GM23338 (cell line): ENCODE measurements at regions not wholly inside any gene's neighbourhood (a gene's known extent, or its start where the extent isn't known, plus 50 kb on each side); places are given as distances from the start of the nearest gene placed in this dataset.

Experiments
- ATAC-seq: fragments of 200-7000 bp; cut with Tn5 transposase; 3 replicates; pipeline ENCODE4 v1.9.1; 2020
- DNase-seq: peaks from one replicate; pipeline ENCODE4 v3.0.0-alpha.2; 2015; ENCODE audit warnings: low spot score
- H2AFZ ChIP-seq: fragments of 200-600 bp; sonication (generic); 2 replicates; pipeline ENCODE4 v1.8.0; 2016; ENCODE audit warnings: antibody characterized with exemption, mild to moderate bottlenecking, moderate library complexity
- H3F3A ChIP-seq: fragments of 200-600 bp; sonication (generic); replicated peaks from 2 replicates; pipeline ENCODE4 v1.8.0; 2017; ENCODE audit warnings: antibody characterized with exemption, mixed run types, low read depth
- H3K27ac ChIP-seq: fragments of 200-600 bp; sonication (generic); 2 replicates; pipeline ENCODE4 v1.6.1; 2016; ENCODE audit warnings: low read depth
- H3K27me3 ChIP-seq: fragments of 200-600 bp; sonication (generic); 2 replicates; pipeline ENCODE4 v1.8.0; 2016; ENCODE audit warnings: mild to moderate bottlenecking, mixed run types, moderate library complexity; ENCODE audit not compliant: insufficient read depth
- H3K36me3 ChIP-seq: fragments of 200-600 bp; sonication (generic); 2 replicates; pipeline ENCODE4 v1.8.0; 2016; ENCODE audit warnings: mild to moderate bottlenecking; ENCODE audit not compliant: insufficient read depth
- H3K4me1 ChIP-seq: fragments of 200-600 bp; sonication (generic); 2 replicates; pipeline ENCODE4 v1.8.0; 2016; ENCODE audit warnings: mild to moderate bottlenecking, moderate library complexity; ENCODE audit not compliant: insufficient read depth
- H3K4me2 ChIP-seq: fragments of 200-600 bp; sonication (generic); 2 replicates; pipeline ENCODE4 v1.7.1; 2017; ENCODE audit warnings: mixed run types
- H3K4me3 ChIP-seq: fragments of 200-600 bp; sonication (generic); 2 replicates; pipeline ENCODE4 v1.6.1; 2016; ENCODE audit warnings: mixed run types
- H3K79me2 ChIP-seq: fragments of 200-600 bp; sonication (generic); replicated peaks from 2 replicates; pipeline ENCODE4 v1.8.0; 2017; ENCODE audit warnings: mild to moderate bottlenecking; ENCODE audit not compliant: insufficient read depth
- H3K9me2 ChIP-seq: fragments of 200-600 bp; sonication (generic); 2 replicates; pipeline ENCODE4 v1.8.0; 2017; ENCODE audit not compliant: insufficient read depth
- H4K20me1 ChIP-seq: fragments of 200-600 bp; sonication (generic); replicated peaks from 2 replicates; pipeline ENCODE4 v1.8.0; 2017; ENCODE audit warnings: mild to moderate bottlenecking; ENCODE audit not compliant: insufficient read depth
- H3K27ac Mint-ChIP-seq: 2 replicates; pipeline ENCODE4 v1.8.0; 2020; ENCODE audit warnings: inconsistent platforms, mild to moderate bottlenecking, moderate library complexity, mixed read lengths
- H3K27me3 Mint-ChIP-seq: 3 replicates; pipeline ENCODE4 v1.8.0; 2022; ENCODE audit warnings: low read depth, mild to moderate bottlenecking, moderate library complexity, mixed read lengths, inconsistent platforms; ENCODE audit not compliant: insufficient read depth, poor library complexity
- H3K36me3 Mint-ChIP-seq: 3 replicates; pipeline ENCODE4 v1.8.0; 2021; ENCODE audit warnings: low read depth, mild to moderate bottlenecking, inconsistent platforms, moderate library complexity, mixed read lengths
- H3K4me1 Mint-ChIP-seq: 3 replicates; pipeline ENCODE4 v1.8.0; 2020; ENCODE audit warnings: mild to moderate bottlenecking, inconsistent platforms, mixed read lengths
- H3K4me3 Mint-ChIP-seq: 3 replicates; pipeline ENCODE4 v1.8.0; 2021; ENCODE audit warnings: moderate library complexity, mild to moderate bottlenecking, inconsistent platforms, mixed read lengths
- H3K9me3 Mint-ChIP-seq: 3 replicates; pipeline ENCODE4 v1.8.0; 2020; ENCODE audit warnings: moderate library complexity, mild to moderate bottlenecking, inconsistent platforms, mixed read lengths
- CREB1 ChIP-seq: fragments of 250-450 bp; sonication (Bioruptor Pico); IDR thresholded peaks from 2 replicates; pipeline ENCODE4 v1.5.0; 2020; ENCODE audit warnings: low read depth, mild to moderate bottlenecking, moderate library complexity
- EZH2 ChIP-seq: fragments of 200-600 bp; sonication (generic); IDR thresholded peaks from one replicate; pipeline ENCODE4 v1.8.0; 2017; ENCODE audit warnings: antibody characterized with exemption, mild to moderate bottlenecking, low read depth; ENCODE audit not compliant: unreplicated experiment
- EZH2phosphoT487 ChIP-seq: fragments of 200-600 bp; sonication (generic); IDR thresholded peaks from one replicate; pipeline ENCODE4 v1.8.1; 2018; ENCODE audit warnings: antibody characterized with exemption; ENCODE audit not compliant: unreplicated experiment
- JUNB ChIP-seq: IDR thresholded peaks from one replicate; pipeline ENCODE4 v1.6.1; 2016; ENCODE audit warnings: antibody characterized with exemption; ENCODE audit not compliant: unreplicated experiment
- NANOG ChIP-seq: IDR thresholded peaks from 2 replicates; pipeline ENCODE4 v1.6.1; 2016; ENCODE audit warnings: antibody characterized with exemption, borderline replicate concordance
- STAT1 ChIP-seq: IDR thresholded peaks from one replicate; pipeline ENCODE4 v1.6.1; 2016; ENCODE audit warnings: antibody characterized with exemption; ENCODE audit not compliant: unreplicated experiment
- ZNF331 ChIP-seq: fragments of 250-450 bp; sonication (Bioruptor Pico); IDR thresholded peaks from 2 replicates; pipeline ENCODE4 v1.5.0; 2020; ENCODE audit warnings: low read depth, mild to moderate bottlenecking, moderate library complexity
- TF ChIP-seq, protein P1 (sequence below), 2 experiments: fragments of 200-600 bp in 1 of 2; sonication (generic) in 1 of 2; conservative IDR thresholded peaks; 2 replicates each; pipeline versions ENCODE4 v1.5.1 to v1.6.1; 2016 to 2017; ENCODE audit warnings: antibody characterized with exemption in 2 of 2, low read depth in 2 of 2, mild to moderate bottlenecking in 2 of 2, moderate library complexity in 1 of 2
- TF ChIP-seq, protein P2 (sequence below): IDR thresholded peaks from one replicate; pipeline ENCODE4 v1.6.1; 2018; ENCODE audit warnings: antibody characterized with exemption; ENCODE audit not compliant: unreplicated experiment
- TF ChIP-seq, protein P3 (sequence below): IDR thresholded peaks from 2 replicates; pipeline ENCODE4 v1.6.1; 2016; ENCODE audit warnings: antibody characterized with exemption

DNA sequence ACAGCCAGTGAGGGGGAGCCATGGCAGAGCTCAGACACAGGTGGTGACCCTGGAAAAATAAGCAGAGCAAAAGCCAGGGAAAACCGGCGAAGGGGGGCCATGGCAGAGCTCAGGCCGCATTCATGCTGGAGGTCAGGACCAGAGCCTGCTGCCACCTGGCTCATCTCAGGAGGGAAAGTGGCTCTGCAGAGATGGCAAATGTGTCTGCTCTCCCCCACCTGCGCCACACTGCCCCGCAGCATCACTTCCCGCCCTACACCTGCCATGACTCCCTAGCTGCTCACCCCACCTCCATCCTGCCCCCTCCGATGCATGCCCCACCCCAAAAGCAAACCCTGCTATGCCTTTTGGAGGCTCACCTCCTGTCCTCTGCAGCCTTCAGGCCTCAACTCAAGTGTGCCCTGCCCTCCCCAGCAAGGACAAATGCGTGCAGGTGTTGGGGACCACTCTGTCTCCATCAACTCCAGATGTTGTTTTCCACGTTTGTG, 123.2 kb upstream of the FGF3 start:
- no peak overlapping the region for H3K4me3 ChIP-seq
- H2AFZ ChIP-seq = no peak overlapping the region
- no peak for ATAC-seq
- peaks cover 6% of the 10 kb centered on the region; the same call in 1 of the 3 replicates for H3K4me1 Mint-ChIP-seq
- no peaks in the 10 kb centered on the region; the same call in 1 of the 2 replicates for H3K4me1 ChIP-seq
- H4K20me1 ChIP-seq = no peaks in the 10 kb centered on the region
- DNase-seq = no peak
- no peak overlapping the region for H3K4me3 Mint-ChIP-seq
- no peak overlapping the region for H3K27ac ChIP-seq
- H3F3A ChIP-seq = 0 out of 2 replicates have a peak, but pooled peaks cover 3% of the 10 kb centered on the region
- H3K27ac Mint-ChIP-seq = no peak overlapping the region
- H3K9me2 ChIP-seq = no peaks in the 10 kb centered on the region
- H3K36me3 ChIP-seq = no peaks in the 10 kb centered on the region
- H3K36me3 Mint-ChIP-seq = no peaks in the 10 kb centered on the region; the same call in 2 of the 3 replicates
- no peaks in the 10 kb centered on the region for H3K9me3 Mint-ChIP-seq
- peaks cover 3% of the 10 kb centered on the region for H3K27me3 Mint-ChIP-seq
- no peak overlapping the region for H3K4me2 ChIP-seq
- TF ChIP-seq JUNB = no peak
- TF ChIP-seq EZH2phosphoT487 = no peak
- no peak for TF ChIP-seq EZH2
- H3K79me2 ChIP-seq = no peaks in the 10 kb centered on the region
- H3K27me3 ChIP-seq = no peaks in the 10 kb centered on the region

- Histone ChIP-seq H3K36me3 (no peaks in the 10 kb centered on the region), H2AFZ (no peak overlapping the region), H3K27me3 (no peaks in the 10 kb centered on the region), H3K4me1 (no peaks in the 10 kb centered on the region; the same call in 1 of the 2 replicates), H3K4me3 (no peak overlapping the region), H3K27ac (no peak overlapping the region), H3K4me2 (no peak overlapping the region), H4K20me1 (no peaks in the 10 kb centered on the region), H3K79me2 (no peaks in the 10 kb centered on the region), H3K9me2 (no peaks in the 10 kb centered on the region), H3F3A (0 out of 2 replicates have a peak, but pooled peaks cover 3% of the 10 kb centered on the region)
- peaks cover 3% of the 10 kb centered on the region for H3K27me3 Mint-ChIP-seq
- H3K36me3 Mint-ChIP-seq = no peaks in the 10 kb centered on the region; the same call in 2 of the 3 replicates
- peak; percentile 62 for ATAC-seq
- DNase-seq = peak; percentile 51
- peaks cover 9% of the 10 kb centered on the region; the same call in 2 of the 3 replicates for H3K4me1 Mint-ChIP-seq
- TF ChIP-seq ZNF331 (CRISPR knock-in tag) (no peak), STAT1 (no peak), CREB1 (no peak), JUNB (no peak)
- TF ChIP-seq, protein P1, sequence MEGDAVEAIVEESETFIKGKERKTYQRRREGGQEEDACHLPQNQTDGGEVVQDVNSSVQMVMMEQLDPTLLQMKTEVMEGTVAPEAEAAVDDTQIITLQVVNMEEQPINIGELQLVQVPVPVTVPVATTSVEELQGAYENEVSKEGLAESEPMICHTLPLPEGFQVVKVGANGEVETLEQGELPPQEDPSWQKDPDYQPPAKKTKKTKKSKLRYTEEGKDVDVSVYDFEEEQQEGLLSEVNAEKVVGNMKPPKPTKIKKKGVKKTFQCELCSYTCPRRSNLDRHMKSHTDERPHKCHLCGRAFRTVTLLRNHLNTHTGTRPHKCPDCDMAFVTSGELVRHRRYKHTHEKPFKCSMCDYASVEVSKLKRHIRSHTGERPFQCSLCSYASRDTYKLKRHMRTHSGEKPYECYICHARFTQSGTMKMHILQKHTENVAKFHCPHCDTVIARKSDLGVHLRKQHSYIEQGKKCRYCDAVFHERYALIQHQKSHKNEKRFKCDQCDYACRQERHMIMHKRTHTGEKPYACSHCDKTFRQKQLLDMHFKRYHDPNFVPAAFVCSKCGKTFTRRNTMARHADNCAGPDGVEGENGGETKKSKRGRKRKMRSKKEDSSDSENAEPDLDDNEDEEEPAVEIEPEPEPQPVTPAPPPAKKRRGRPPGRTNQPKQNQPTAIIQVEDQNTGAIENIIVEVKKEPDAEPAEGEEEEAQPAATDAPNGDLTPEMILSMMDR (conservative IDR thresholded peaks at IDR 0.05; ENCODE audit: low read depth in 2 of 2) = peak; percentile 40 to 68
- no peaks in the 10 kb centered on the region for H3K9me3 Mint-ChIP-seq
- H3K27ac Mint-ChIP-seq = no peak overlapping the region
- H3K4me3 Mint-ChIP-seq = no peak overlapping the region
These were observed 123.8 kb upstream of the FGF3 start for GRCh38 chr11:69943066-69943465.

DNA sequence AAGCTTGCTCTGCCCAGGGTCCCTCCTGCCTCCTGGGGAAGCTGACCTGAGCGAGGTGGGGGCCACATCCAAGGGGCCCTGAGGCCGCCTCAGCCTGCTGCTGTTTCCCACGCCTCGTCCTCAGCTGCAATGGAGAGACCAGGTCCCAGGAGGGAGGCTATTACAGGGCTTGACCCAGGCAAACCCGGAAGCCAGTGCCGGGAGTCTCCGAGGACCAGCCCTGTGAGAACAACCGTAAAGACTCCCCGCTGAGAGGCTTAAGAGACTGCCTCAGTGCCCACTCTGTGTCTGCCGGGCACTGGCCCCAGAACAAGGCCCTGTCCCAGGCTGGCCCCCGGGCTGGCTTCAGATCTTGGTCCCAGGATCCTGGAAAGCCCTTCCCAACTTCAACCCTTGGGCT, 124.3 kb upstream of the FGF3 start:
- Mint-ChIP-seq H3K4me3 (no peak overlapping the region), H3K4me1 (peaks cover 10% of the 10 kb centered on the region), H3K9me3 (no peaks in the 10 kb centered on the region), H3K27me3 (peaks cover 3% of the 10 kb centered on the region), H3K27ac (no peak overlapping the region), H3K36me3 (no peaks in the 10 kb centered on the region; the same call in 2 of the 3 replicates)
- Histone ChIP-seq H3K9me2 (no peaks in the 10 kb centered on the region), H3K4me1 (no peaks in the 10 kb centered on the region; the same call in 1 of the 2 replicates), H3K4me3 (no peak overlapping the region), H3K36me3 (no peaks in the 10 kb centered on the region), H3K4me2 (no peak overlapping the region), H3K79me2 (no peaks in the 10 kb centered on the region), H3K27me3 (no peaks in the 10 kb centered on the region), H3K27ac (no peak overlapping the region), H4K20me1 (no peaks in the 10 kb centered on the region), H3F3A (0 out of 2 replicates have a peak, but pooled peaks cover 3% of the 10 kb centered on the region), H2AFZ (no peak overlapping the region)
- DNase-seq = no peak
- no peak for ATAC-seq
- TF ChIP-seq, protein P2, sequence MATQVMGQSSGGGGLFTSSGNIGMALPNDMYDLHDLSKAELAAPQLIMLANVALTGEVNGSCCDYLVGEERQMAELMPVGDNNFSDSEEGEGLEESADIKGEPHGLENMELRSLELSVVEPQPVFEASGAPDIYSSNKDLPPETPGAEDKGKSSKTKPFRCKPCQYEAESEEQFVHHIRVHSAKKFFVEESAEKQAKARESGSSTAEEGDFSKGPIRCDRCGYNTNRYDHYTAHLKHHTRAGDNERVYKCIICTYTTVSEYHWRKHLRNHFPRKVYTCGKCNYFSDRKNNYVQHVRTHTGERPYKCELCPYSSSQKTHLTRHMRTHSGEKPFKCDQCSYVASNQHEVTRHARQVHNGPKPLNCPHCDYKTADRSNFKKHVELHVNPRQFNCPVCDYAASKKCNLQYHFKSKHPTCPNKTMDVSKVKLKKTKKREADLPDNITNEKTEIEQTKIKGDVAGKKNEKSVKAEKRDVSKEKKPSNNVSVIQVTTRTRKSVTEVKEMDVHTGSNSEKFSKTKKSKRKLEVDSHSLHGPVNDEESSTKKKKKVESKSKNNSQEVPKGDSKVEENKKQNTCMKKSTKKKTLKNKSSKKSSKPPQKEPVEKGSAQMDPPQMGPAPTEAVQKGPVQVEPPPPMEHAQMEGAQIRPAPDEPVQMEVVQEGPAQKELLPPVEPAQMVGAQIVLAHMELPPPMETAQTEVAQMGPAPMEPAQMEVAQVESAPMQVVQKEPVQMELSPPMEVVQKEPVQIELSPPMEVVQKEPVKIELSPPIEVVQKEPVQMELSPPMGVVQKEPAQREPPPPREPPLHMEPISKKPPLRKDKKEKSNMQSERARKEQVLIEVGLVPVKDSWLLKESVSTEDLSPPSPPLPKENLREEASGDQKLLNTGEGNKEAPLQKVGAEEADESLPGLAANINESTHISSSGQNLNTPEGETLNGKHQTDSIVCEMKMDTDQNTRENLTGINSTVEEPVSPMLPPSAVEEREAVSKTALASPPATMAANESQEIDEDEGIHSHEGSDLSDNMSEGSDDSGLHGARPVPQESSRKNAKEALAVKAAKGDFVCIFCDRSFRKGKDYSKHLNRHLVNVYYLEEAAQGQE = no peak
- TF ChIP-seq, protein P3, sequence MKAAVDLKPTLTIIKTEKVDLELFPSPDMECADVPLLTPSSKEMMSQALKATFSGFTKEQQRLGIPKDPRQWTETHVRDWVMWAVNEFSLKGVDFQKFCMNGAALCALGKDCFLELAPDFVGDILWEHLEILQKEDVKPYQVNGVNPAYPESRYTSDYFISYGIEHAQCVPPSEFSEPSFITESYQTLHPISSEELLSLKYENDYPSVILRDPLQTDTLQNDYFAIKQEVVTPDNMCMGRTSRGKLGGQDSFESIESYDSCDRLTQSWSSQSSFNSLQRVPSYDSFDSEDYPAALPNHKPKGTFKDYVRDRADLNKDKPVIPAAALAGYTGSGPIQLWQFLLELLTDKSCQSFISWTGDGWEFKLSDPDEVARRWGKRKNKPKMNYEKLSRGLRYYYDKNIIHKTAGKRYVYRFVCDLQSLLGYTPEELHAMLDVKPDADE = no peak
- TF ChIP-seq JUNB = no peak
- no peak for TF ChIP-seq NANOG
- TF ChIP-seq EZH2 = no peak
- no peak for TF ChIP-seq EZH2phosphoT487
- TF ChIP-seq, protein P1 (conservative IDR thresholded peaks at IDR 0.05; ENCODE audit: low read depth in 2 of 2) = no peak
- no peak for TF ChIP-seq STAT1
